ENCODE measurements at regions not wholly inside any gene's neighbourhood (a gene's known extent, or its start where the extent isn't known, plus 50 kb on each side); places are given as distances from the start of the nearest gene placed in this dataset.

DNA sequence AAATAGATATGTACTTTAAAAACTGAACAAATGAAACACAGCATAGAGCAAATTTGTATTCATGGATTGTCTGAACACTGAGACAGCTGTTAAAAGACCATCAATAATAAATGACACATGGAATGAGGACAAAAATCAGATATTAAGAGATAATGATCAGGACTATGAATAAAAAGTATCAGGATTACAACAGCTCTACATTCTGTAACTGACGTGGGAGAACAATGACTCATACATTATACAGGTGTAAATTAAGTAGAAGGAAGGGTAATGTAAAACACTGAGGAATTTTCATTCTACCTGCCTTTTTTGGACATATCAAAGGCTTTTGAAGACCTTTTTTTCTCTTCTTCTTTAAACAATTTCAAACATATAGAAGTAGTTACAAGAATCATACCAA is 310.9 kb upstream of the ANO3 start:
- Histone ChIP-seq H3K36me3 (no peaks in the 10 kb centered on the region), H3K4me3 (no peak overlapping the region), H3K4me1 (ENCODE audit: control insufficient read depth in 1 of 2, low read depth in 2 of 2) (no peaks in the 10 kb centered on the region), H3K9me3 (no peaks in the 10 kb centered on the region), H3K27ac (no peak overlapping the region), H3K27me3 (replicated peaks; ENCODE audit: insufficient read depth) (no peaks in the 10 kb centered on the region)
- TF ChIP-seq, protein P1, sequence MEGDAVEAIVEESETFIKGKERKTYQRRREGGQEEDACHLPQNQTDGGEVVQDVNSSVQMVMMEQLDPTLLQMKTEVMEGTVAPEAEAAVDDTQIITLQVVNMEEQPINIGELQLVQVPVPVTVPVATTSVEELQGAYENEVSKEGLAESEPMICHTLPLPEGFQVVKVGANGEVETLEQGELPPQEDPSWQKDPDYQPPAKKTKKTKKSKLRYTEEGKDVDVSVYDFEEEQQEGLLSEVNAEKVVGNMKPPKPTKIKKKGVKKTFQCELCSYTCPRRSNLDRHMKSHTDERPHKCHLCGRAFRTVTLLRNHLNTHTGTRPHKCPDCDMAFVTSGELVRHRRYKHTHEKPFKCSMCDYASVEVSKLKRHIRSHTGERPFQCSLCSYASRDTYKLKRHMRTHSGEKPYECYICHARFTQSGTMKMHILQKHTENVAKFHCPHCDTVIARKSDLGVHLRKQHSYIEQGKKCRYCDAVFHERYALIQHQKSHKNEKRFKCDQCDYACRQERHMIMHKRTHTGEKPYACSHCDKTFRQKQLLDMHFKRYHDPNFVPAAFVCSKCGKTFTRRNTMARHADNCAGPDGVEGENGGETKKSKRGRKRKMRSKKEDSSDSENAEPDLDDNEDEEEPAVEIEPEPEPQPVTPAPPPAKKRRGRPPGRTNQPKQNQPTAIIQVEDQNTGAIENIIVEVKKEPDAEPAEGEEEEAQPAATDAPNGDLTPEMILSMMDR (IDR thresholded peaks at IDR 0.05): no peak
- no peak for ATAC-seq (ENCODE audit: insufficient number of reproducible peaks, low FRiP score, low read depth)
- no peak for DNase-seq (ENCODE audit: low spot score)

- Histone ChIP-seq H3K4me3 (no peak overlapping the region), H3K4me1 (ENCODE audit: control insufficient read depth in 1 of 2, low read depth in 2 of 2) (no peaks in the 10 kb centered on the region), H3K27ac (no peak overlapping the region), H3K27me3 (replicated peaks; ENCODE audit: insufficient read depth) (no peaks in the 10 kb centered on the region), H3K36me3 (no peaks in the 10 kb centered on the region), H3K9me3 (no peaks in the 10 kb centered on the region)
- ATAC-seq (ENCODE audit: insufficient number of reproducible peaks, low FRiP score, low read depth) (no peak), DNase-seq (ENCODE audit: low spot score) (no peak)
- TF ChIP-seq, protein P1 (IDR thresholded peaks at IDR 0.05): no peak
These were observed 308.9 kb upstream of the ANO3 start for GRCh38 chr11:26023057-26023456.

DNA sequence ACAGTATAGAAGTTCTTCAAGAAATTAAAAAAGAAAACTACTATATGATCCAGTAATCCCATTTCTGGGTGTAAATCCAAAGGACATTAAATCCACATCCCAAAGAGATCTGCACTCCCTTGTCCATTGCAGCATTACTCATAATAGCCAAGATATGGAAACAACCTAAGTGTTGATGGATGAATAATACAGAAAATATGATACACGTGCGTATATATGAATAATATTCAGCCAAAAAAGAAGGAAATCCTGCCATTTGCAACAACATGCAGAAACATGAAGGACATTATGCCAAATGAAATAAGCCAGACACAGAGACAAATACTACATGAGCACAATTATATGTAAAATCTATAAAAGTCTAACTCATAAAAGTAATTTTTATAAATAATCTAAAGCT is 306.3 kb upstream of the ANO3 start:
- DNase-seq (ENCODE audit: low spot score) (no peak), ATAC-seq (ENCODE audit: insufficient number of reproducible peaks, low FRiP score, low read depth) (no peak)
- Histone ChIP-seq H3K9me3 (no peaks in the 10 kb centered on the region), H3K4me1 (ENCODE audit: control insufficient read depth in 1 of 2, low read depth in 2 of 2) (no peaks in the 10 kb centered on the region), H3K36me3 (no peaks in the 10 kb centered on the region), H3K4me3 (no peak overlapping the region), H3K27ac (no peak overlapping the region), H3K27me3 (replicated peaks; ENCODE audit: insufficient read depth) (no peaks in the 10 kb centered on the region)
- TF ChIP-seq, protein P1 (IDR thresholded peaks at IDR 0.05): no peak

DNA sequence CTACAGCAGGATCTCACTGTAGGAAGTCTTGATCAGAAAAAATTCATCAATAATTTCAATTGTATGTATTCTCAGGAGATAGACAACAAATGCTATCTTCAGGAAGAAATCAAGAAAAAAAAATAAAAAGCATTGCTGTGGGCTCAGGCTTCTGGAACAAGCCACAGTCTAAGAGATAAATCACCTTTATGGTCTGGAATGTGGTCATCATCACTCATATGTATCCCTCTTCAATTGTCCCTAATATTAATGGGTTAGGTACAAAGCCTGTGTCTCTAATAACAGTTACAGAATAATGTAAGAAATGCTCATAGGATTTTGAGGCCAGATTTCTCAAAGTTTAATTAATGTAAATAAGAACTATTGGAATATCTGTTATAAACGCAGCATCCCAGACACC is 305.9 kb upstream of the ANO3 start:
- no peak for ATAC-seq (ENCODE audit: insufficient number of reproducible peaks, low FRiP score, low read depth)
- DNase-seq (ENCODE audit: low spot score): no peak
- H3K4me1 ChIP-seq (ENCODE audit: control insufficient read depth in 1 of 2, low read depth in 2 of 2): no peaks in the 10 kb centered on the region
- no peaks in the 10 kb centered on the region for H3K9me3 ChIP-seq
- no peak overlapping the region for H3K4me3 ChIP-seq
- H3K36me3 ChIP-seq: no peaks in the 10 kb centered on the region
- H3K27ac ChIP-seq: no peak overlapping the region
- TF ChIP-seq, protein P1 (IDR thresholded peaks at IDR 0.05): no peak
- H3K27me3 ChIP-seq (replicated peaks; ENCODE audit: insufficient read depth): no peaks in the 10 kb centered on the region

DNA sequence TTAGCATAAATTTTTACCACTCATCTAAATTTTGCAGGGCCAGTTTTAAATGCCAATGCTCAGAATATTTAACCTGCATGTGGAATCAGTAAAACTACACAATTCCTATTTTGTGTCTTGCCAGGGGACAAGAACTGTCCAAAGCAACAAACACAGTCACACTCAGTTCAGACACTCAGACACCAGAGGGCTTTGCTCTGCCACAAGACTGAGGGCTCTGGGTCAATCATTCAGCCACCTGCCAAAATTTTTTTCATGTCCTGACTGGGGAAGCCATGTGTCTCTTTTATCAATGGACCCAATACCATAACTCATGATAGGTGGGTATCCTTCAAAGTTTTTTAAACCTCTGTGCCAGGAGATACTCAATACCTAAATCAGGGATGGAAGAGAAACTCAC is 304.0 kb upstream of the ANO3 start:
- H3K27ac ChIP-seq: no peak overlapping the region
- TF ChIP-seq, protein P1 (IDR thresholded peaks at IDR 0.05): no peak
- no peaks in the 10 kb centered on the region for H3K9me3 ChIP-seq
- ATAC-seq (ENCODE audit: insufficient number of reproducible peaks, low FRiP score, low read depth) (no peak), DNase-seq (ENCODE audit: low spot score) (no peak)
- no peak overlapping the region for H3K4me3 ChIP-seq
- H3K36me3 ChIP-seq: no peaks in the 10 kb centered on the region
- no peaks in the 10 kb centered on the region for H3K27me3 ChIP-seq (replicated peaks; ENCODE audit: insufficient read depth)
- H3K4me1 ChIP-seq (ENCODE audit: control insufficient read depth in 1 of 2, low read depth in 2 of 2): no peaks in the 10 kb centered on the region

All from thoracic aorta (tissue), 2 donors.